ENCODE measurements at regions not wholly inside any gene's neighbourhood (a gene's known extent, or its start where the extent isn't known, plus 50 kb on each side); places are given as distances from the start of the nearest gene placed in this dataset.

DNA sequence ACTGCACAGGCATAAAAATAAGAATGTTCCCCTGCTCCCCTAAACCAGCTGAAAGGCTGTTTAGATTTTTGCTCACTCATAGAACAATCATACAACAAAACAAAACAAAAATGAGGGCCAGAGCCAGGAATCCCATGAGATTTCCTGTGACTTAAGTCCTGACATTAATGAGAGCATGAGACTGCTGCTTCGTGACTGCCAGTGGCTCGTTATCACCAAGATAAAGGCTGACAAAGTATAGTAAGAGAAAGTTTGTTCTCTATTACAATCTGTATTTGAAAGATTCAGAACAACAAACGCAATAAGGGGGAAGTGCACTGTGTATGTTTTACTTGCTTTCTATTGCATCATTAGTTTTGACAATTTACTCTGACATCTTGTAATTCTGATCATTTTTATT lies 837.1 kb upstream of the C9orf72 start:
- Histone ChIP-seq H3K18ac (ENCODE audit: extremely low read depth, low read length) (no peak overlapping the region), H4K91ac (replicated peaks; ENCODE audit: insufficient read length, low read length) (no peak overlapping the region), H4K5ac (ENCODE audit: insufficient read length, low read depth, low read length) (no peak overlapping the region), H2BK12ac (ENCODE audit: low read depth, low read length) (no peak overlapping the region), H3K4me2 (ENCODE audit: insufficient read depth in 1 of 2, low read depth in 2 of 2, low read length in 2 of 2) (no peak overlapping the region), H3K4me3 (ENCODE audit: extremely low read depth in 1 of 4, insufficient read depth in 2 of 4, low read depth in 3 of 4, low read length in 4 of 4) (no peak overlapping the region), H2BK120ac (replicated peaks; ENCODE audit: low read depth, low read length) (no peak overlapping the region), H4K20me1 (replicated peaks in 1 of 2; ENCODE audit: control insufficient read depth in 1 of 2, insufficient read depth in 2 of 2, low read length in 2 of 2) (no peaks in the 10 kb centered on the region), H4K8ac (ENCODE audit: extremely low read depth, insufficient read depth, low read length) (no peak overlapping the region), H3K23ac (ENCODE audit: insufficient read length) (no peak overlapping the region), H3K23me2 (ENCODE audit: low read depth, low read length) (no peaks in the 10 kb centered on the region), H2AK5ac (ENCODE audit: low read depth, low read length) (no peak overlapping the region), H3K79me1 (ENCODE audit: low read depth, low read length) (no peaks in the 10 kb centered on the region), H3K27me3 (replicated peaks in 1 of 4; ENCODE audit: control insufficient read depth in 3 of 4, extremely low read depth in 1 of 4, insufficient read depth in 3 of 4, low read length in 3 of 4) (no peaks in the 10 kb centered on the region), H3K27ac (ENCODE audit: low read depth, low read length) (no peak overlapping the region), H3K56ac (replicated peaks; ENCODE audit: insufficient read length, low read depth, low read length) (no peak overlapping the region), H3K14ac (ENCODE audit: insufficient read length) (no peak overlapping the region), H3K9me3 (ENCODE audit: insufficient read depth in 2 of 2, low read depth in 1 of 2, low read length in 1 of 2) (no peaks in the 10 kb centered on the region), H3K9ac (replicated peaks in 1 of 4; ENCODE audit: extremely low read depth in 1 of 4, low read depth in 3 of 4, low read length in 3 of 4) (no peak overlapping the region), H2BK15ac (ENCODE audit: low read length) (no peak overlapping the region), H2BK5ac (ENCODE audit: low read depth, low read length) (no peak overlapping the region), H2BK20ac (ENCODE audit: low read length) (no peak overlapping the region), H3K79me2 (ENCODE audit: control insufficient read depth in 1 of 2, insufficient read depth in 2 of 2, low read length in 2 of 2) (no peaks in the 10 kb centered on the region), H3K4ac (replicated peaks; ENCODE audit: insufficient read length, low read depth, low read length) (no peak overlapping the region), H3K36me3 (ENCODE audit: control insufficient read depth in 2 of 4, insufficient read depth in 4 of 4, low read length in 3 of 4) (no peaks in the 10 kb centered on the region), H3K4me1 (replicated peaks in 1 of 4; ENCODE audit: control insufficient read depth in 3 of 4, insufficient read depth in 4 of 4, low read length in 3 of 4) (no peaks in the 10 kb centered on the region), H2AFZ (ENCODE audit: low read length) (no peak overlapping the region)
- ChIA-PET CTCF (ENCODE audit: partially characterized antibody) (no interaction called here), POLR2A (ENCODE audit: partially characterized antibody) (no interaction called here)
- TF ChIP-seq CHD2 (IDR thresholded peaks at IDR 0.05; ENCODE audit: low read length) (no peak), SIX5 (IDR thresholded peaks at IDR 0.05; ENCODE audit: low read depth, low read length) (no peak), CBX5 (IDR thresholded peaks at IDR 0.05; ENCODE audit: low read depth, low read length) (no peak), ZNF274 (IDR thresholded peaks at IDR 0.05; ENCODE audit: borderline replicate concordance, extremely low read depth, low read length) (no peak), TBP (IDR thresholded peaks at IDR 0.05; ENCODE audit: low read depth, low read length) (no peak), KDM5A (IDR thresholded peaks at IDR 0.05; ENCODE audit: low read length) (no peak), SAP30 (IDR thresholded peaks at IDR 0.05; ENCODE audit: insufficient read depth, insufficient replicate concordance, low read length) (no peak), YY1 (IDR thresholded peaks at IDR 0.05; ENCODE audit: low read depth, low read length) (no peak), ASH2L (IDR thresholded peaks at IDR 0.05; ENCODE audit: low read length) (no peak), RNF2 (IDR thresholded peaks at IDR 0.05; ENCODE audit: borderline replicate concordance, low read depth, low read length, missing control alignments, poor library complexity, severe bottlenecking) (no peak)
- WGBS, 2 experiments (ENCODE audit: extremely low coverage in 1 of 2, insufficient coverage in 1 of 2, insufficient read length in 1 of 2, insufficient replicate concordance in 2 of 2, low coverage in 1 of 2, low lambda C conversion rate in 2 of 2, missing lambda C conversion rate in 1 of 2) = 74% methylated on average over 3 of the region's 3 CpGs; no CpG with 5 or more reads in 1 of the 2 experiments
- no peak for DNase-seq (ENCODE audit: low read depth in 1 of 2, low spot score in 2 of 2)
- FAIRE-seq = no peak
